Gastroesophageal sphincter (tissue), 3 donors: ENCODE measurements at regions not wholly inside any gene's neighbourhood (a gene's known extent, or its start where the extent isn't known, plus 50 kb on each side); places are given as distances from the start of the nearest gene placed in this dataset.

Experiments
- EP300 ChIP-seq: sonication (generic); formaldehyde crosslinking; IDR thresholded peaks from one replicate; pipeline ENCODE4 v1.6.1; 2017; ENCODE audit warnings: antibody characterized with exemption, mild to moderate bottlenecking
- POLR2A ChIP-seq, 2 donors: fragments of 450-650 bp; IDR thresholded peaks; one replicate each; pipeline ENCODE4 v1.6.1; 2017; ENCODE audit warnings: antibody characterized with exemption in 2 of 2, mild to moderate bottlenecking in 2 of 2, moderate library complexity in 1 of 2
- POLR2AphosphoS5 ChIP-seq: sonication (generic); formaldehyde crosslinking; IDR thresholded peaks from one replicate; pipeline ENCODE4 v1.6.1; 2017; ENCODE audit warnings: antibody characterized with exemption
- TF ChIP-seq, protein P1 (sequence below), 4 experiments: fragments of 200-600 bp in 2 of 4; fragments of 450-650 bp in 2 of 4; sonication (generic) in 1 of 4; IDR thresholded peaks; one replicate each; pipeline ENCODE4 v1.5.1; 2017 to 2019; ENCODE audit warnings: antibody characterized with exemption in 4 of 4, mild to moderate bottlenecking in 2 of 4, moderate library complexity in 2 of 4

DNA sequence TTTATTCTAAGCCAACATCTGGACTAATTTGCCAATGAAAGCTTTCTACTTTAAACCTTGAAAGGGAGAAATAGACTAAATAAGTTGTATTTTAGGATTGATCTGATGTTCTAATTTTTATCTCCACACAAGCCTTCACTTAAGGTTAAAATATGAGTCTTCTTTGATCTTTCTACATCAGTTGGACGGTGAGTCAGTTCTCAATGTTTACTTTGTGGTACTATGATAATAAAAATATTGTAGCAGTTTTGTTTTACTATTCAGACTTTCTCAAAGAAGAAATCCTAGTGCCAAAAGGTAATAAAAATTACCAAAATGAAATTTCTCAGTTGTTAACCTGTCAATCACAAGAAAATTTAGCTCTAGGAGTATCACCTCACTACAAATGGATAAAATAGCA is 203.5 kb upstream of the RGMB start:
- TF ChIP-seq EP300 (no peak), POLR2AphosphoS5 (no peak), POLR2A (IDR thresholded peaks at IDR 0.05) (no peak)
- TF ChIP-seq, protein P1, sequence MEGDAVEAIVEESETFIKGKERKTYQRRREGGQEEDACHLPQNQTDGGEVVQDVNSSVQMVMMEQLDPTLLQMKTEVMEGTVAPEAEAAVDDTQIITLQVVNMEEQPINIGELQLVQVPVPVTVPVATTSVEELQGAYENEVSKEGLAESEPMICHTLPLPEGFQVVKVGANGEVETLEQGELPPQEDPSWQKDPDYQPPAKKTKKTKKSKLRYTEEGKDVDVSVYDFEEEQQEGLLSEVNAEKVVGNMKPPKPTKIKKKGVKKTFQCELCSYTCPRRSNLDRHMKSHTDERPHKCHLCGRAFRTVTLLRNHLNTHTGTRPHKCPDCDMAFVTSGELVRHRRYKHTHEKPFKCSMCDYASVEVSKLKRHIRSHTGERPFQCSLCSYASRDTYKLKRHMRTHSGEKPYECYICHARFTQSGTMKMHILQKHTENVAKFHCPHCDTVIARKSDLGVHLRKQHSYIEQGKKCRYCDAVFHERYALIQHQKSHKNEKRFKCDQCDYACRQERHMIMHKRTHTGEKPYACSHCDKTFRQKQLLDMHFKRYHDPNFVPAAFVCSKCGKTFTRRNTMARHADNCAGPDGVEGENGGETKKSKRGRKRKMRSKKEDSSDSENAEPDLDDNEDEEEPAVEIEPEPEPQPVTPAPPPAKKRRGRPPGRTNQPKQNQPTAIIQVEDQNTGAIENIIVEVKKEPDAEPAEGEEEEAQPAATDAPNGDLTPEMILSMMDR (IDR thresholded peaks at IDR 0.05): no peak
